ENCODE measurements at regions not wholly inside any gene's neighbourhood (a gene's known extent, or its start where the extent isn't known, plus 50 kb on each side); places are given as distances from the start of the nearest gene placed in this dataset.

- TF ChIP-seq CTCF (IDR thresholded peaks at IDR 0.05), result no peak
Observed at GRCh38 chr6:166703149-166703710, 76.2 kb upstream of the RPS6KA2 start.

- no peak for TF ChIP-seq CTCF (IDR thresholded peaks at IDR 0.05)
Observed at GRCh38 chr6:166697113-166697512, 70.1 kb upstream of the RPS6KA2 start.

GRCh38 chr6:166693880-166694279 lies 66.8 kb upstream of the RPS6KA2 start:
- no peak for TF ChIP-seq CTCF (IDR thresholded peaks at IDR 0.05)

GRCh38 chr6:166692723-166693302 lies 65.8 kb upstream of the RPS6KA2 start:
- no peak for TF ChIP-seq CTCF (IDR thresholded peaks at IDR 0.05)

- TF ChIP-seq CTCF (IDR thresholded peaks at IDR 0.05), result no peak
Observed at GRCh38 chr6:166691746-166692145, 64.7 kb upstream of the RPS6KA2 start.

- no peak for TF ChIP-seq CTCF (IDR thresholded peaks at IDR 0.05)
Observed at GRCh38 chr6:166691199-166691598, 64.1 kb upstream of the RPS6KA2 start.

- no peak for TF ChIP-seq CTCF (IDR thresholded peaks at IDR 0.05)
Observed at GRCh38 chr6:166689687-166690086, 62.6 kb upstream of the RPS6KA2 start.

- TF ChIP-seq CTCF (IDR thresholded peaks at IDR 0.05), result no peak
Observed at GRCh38 chr6:166688901-166689300, 61.9 kb upstream of the RPS6KA2 start.
